ENCODE measurements at regions not wholly inside any gene's neighbourhood (a gene's known extent, or its start where the extent isn't known, plus 50 kb on each side); places are given as distances from the start of the nearest gene placed in this dataset.
A peak's percentile ranks its signal among the peaks of the same experiment; 100 is the strongest.

- no peak for TF ChIP-seq CTCF (IDR thresholded peaks at IDR 0.05; ENCODE audit: insufficient read depth, low read depth, low read length, missing control alignments)
- no peak overlapping the region for H3K4me3 ChIP-seq (ENCODE audit: low read length)
- no peak for DNase-seq (ENCODE audit: low read depth)
These were observed 85.2 kb downstream of the POLR1F start for GRCh38 chr7:19623676-19624075.

- peak; percentile 16 for TF ChIP-seq CTCF (IDR thresholded peaks at IDR 0.05; ENCODE audit: insufficient read depth, low read depth, low read length, missing control alignments)
- DNase-seq (ENCODE audit: low read depth): peak; percentile 30
- no peak overlapping the region for H3K4me3 ChIP-seq (ENCODE audit: low read length)
These were observed 87.1 kb downstream of the POLR1F start for GRCh38 chr7:19621740-19622139.

- DNase-seq (ENCODE audit: low read depth): no peak
- H3K4me3 ChIP-seq (ENCODE audit: low read length): no peak overlapping the region
- no peak for TF ChIP-seq CTCF (IDR thresholded peaks at IDR 0.05; ENCODE audit: insufficient read depth, low read depth, low read length, missing control alignments)
These were observed 88.4 kb downstream of the POLR1F start for GRCh38 chr7:19620470-19620869.

GRCh38 chr7:19619122-19619521 lies 89.7 kb downstream of the POLR1F start:
- DNase-seq (ENCODE audit: low read depth): no peak
- no peak for TF ChIP-seq CTCF (IDR thresholded peaks at IDR 0.05; ENCODE audit: insufficient read depth, low read depth, low read length, missing control alignments)
- no peak overlapping the region for H3K4me3 ChIP-seq (ENCODE audit: low read length)

GRCh38 chr7:19617901-19618300 lies 90.9 kb downstream of the POLR1F start:
- H3K4me3 ChIP-seq (ENCODE audit: low read length): no peak overlapping the region
- TF ChIP-seq CTCF (IDR thresholded peaks at IDR 0.05; ENCODE audit: insufficient read depth, low read depth, low read length, missing control alignments): no peak
- no peak for DNase-seq (ENCODE audit: low read depth)

- TF ChIP-seq CTCF (IDR thresholded peaks at IDR 0.05; ENCODE audit: insufficient read depth, low read depth, low read length, missing control alignments): no peak
- no peak overlapping the region for H3K4me3 ChIP-seq (ENCODE audit: low read length)
- DNase-seq (ENCODE audit: low read depth): no peak
These were observed 98.5 kb downstream of the POLR1F start for GRCh38 chr7:19610194-19610943.

GRCh38 chr7:19589446-19589845 lies 119.4 kb downstream of the POLR1F start:
- no peak for DNase-seq (ENCODE audit: low read depth)
- H3K4me3 ChIP-seq (ENCODE audit: low read length): no peak overlapping the region
- TF ChIP-seq CTCF (IDR thresholded peaks at IDR 0.05; ENCODE audit: insufficient read depth, low read depth, low read length, missing control alignments): no peak

Measured in epithelial cell of esophagus (primary cell).